Activated T-helper 1 cell treated with anti-CD3 and anti-CD28 coated beads, Interleukin-12 subunit alpha, Interleukin-12 subunit beta, Interleukin-2, Interleukin-4 antibody, amounts not matched to agents 30 ng/mL and 10 ng/mL and 1 ng/mL, durations not matched to agents 14 hours and 24 hours and 36 hours (primary cell): ENCODE measurements at regions not wholly inside any gene's neighbourhood (a gene's known extent, or its start where the extent isn't known, plus 50 kb on each side); places are given as distances from the start of the nearest gene placed in this dataset.

Source experiments
- DNase-seq: peaks from one replicate; pipeline ENCODE4 v3.0.0; 2021; ENCODE audit warnings: low spot score
- H3K27ac Mint-ChIP-seq: one replicate; pipeline ENCODE4 v1.8.0; 2021; ENCODE audit warnings: mild to moderate bottlenecking, mixed read lengths
- H3K27me3 Mint-ChIP-seq: one replicate; pipeline ENCODE4 v1.8.0; 2022; ENCODE audit warnings: mild to moderate bottlenecking, moderate library complexity, mixed read lengths; ENCODE audit not compliant: insufficient read depth
- H3K36me3 Mint-ChIP-seq: one replicate; pipeline ENCODE4 v1.8.0; 2021; ENCODE audit warnings: low read depth, mixed read lengths
- H3K4me1 Mint-ChIP-seq: one replicate; pipeline ENCODE4 v1.8.0; 2021; ENCODE audit warnings: low read depth, mixed read lengths
- H3K4me3 Mint-ChIP-seq: one replicate; pipeline ENCODE4 v1.8.0; 2021; ENCODE audit warnings: mild to moderate bottlenecking, moderate library complexity, mixed read lengths
- H3K9me3 Mint-ChIP-seq: one replicate; pipeline ENCODE4 v1.8.0; 2021; ENCODE audit warnings: mixed read lengths
- intact Hi-C: fragments of 100-400 bp; cut with micrococcal nuclease; formaldehyde crosslinking; loops from one replicate; pipeline ENCODE4 v1.15.1; 2024

DNA sequence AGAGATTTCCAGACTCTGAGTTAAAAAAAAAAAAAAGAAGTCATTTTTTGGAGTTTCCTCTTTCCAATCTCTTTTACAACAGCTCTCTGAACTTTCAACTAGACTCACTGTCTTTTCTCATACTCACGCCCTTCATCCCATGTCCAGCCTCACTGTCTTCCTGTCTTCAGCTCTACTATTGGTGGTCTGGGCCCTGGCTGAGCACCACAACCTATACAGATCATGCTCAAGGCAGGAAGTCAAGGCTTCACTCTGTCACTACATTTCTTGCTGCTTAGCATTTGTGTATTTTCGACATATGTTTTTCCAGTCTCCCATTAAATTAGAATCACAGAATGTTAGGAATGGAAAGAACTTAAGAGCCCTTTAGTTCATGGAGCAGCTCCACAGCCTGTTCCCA, 106.4 kb upstream of the PPP2R5A start:
- H3K4me3 Mint-ChIP-seq = no peak overlapping the region
- H3K9me3 Mint-ChIP-seq = no peaks in the 10 kb centered on the region
- intact Hi-C loops = no loop called here
- peaks cover 7% of the 10 kb centered on the region for H3K36me3 Mint-ChIP-seq
- no peak for DNase-seq
- no peak overlapping the region for H3K27ac Mint-ChIP-seq
- peaks cover 12% of the 10 kb centered on the region for H3K4me1 Mint-ChIP-seq
- H3K27me3 Mint-ChIP-seq = peaks cover 1% of the 10 kb centered on the region

DNA sequence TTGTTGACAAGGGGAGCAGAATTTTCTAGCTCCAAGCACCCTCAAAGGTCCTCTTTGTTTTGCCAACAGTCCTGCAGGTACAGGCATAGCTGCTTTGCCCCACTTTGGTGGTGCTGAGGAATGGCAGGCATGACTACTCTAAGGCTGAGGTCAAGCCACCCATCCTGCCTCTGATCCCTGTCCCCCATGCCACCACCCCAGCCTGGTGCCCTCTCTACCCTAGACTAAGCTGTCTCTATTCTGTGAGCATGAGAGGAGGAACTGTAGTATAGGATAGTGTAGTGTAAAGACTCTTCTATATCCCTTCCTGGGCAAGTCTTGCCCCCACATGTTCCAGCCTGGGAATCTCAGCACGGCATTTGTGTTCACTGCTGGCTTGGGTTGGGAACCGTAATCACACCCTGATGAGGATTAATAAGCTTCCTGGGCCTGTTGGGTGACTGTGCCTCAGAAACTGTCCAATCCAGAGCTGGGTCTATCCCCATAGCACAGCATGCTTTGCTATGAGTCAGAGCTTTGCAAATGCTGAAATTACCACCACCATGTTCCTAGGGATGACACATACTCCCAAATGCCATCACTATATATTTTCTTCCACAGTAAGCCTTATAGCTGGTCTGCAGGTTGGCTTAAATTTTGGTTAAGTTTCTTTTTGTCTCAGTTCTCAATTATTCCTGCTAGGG, 105.7 kb upstream of the PPP2R5A start:
- no peak for DNase-seq
- no peaks in the 10 kb centered on the region for H3K9me3 Mint-ChIP-seq
- peaks cover 1% of the 10 kb centered on the region for H3K27me3 Mint-ChIP-seq
- H3K4me3 Mint-ChIP-seq = no peak overlapping the region
- H3K36me3 Mint-ChIP-seq = peaks cover 7% of the 10 kb centered on the region
- intact Hi-C loops = no loop called here
- no peak overlapping the region for H3K27ac Mint-ChIP-seq
- peaks cover 18% of the 10 kb centered on the region for H3K4me1 Mint-ChIP-seq

DNA sequence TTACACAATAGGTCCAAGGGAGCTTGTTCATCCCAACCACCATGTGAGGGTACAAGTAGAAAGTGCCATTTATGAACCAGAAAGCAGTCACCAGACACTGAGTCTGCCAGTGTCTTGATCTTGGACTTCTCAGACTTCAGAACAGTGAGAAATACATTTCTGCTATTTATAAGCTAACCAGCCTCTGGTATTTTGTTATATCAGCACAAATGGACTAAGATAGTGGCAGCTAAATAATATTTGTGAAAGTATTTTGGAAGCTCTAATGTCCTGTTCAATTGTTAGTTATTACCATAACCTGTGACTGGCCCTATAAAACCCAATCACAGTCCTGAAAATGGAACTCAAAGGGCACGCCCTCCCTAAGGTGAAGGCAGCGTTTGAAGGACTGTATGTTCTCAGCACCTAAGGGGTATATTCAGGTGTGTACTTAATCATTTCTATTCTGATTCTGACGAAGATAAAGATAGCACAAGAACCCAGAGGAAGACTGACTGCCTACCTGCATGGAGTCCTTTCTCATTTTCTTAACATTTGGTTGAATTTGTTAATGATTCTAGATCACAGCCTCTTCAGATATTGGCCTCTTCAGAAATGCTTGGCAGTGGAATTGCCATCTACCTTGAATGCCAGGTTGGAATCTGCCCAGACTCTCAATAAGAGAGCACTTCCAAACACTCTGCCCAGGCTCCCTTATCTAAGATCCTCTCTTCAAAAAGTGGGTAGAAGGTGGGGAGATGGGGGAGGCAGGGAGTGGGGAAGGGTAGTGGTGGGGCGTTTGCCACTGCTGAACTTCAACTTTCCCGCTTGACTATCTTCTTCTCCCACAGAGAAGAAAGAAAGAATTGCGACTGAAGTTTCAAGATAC, 104.0 kb upstream of the PPP2R5A start:
- H3K36me3 Mint-ChIP-seq = peaks cover 8% of the 10 kb centered on the region
- peaks cover 1% of the 10 kb centered on the region for H3K27me3 Mint-ChIP-seq
- no peak for DNase-seq
- H3K9me3 Mint-ChIP-seq = no peaks in the 10 kb centered on the region
- no peak overlapping the region for H3K4me3 Mint-ChIP-seq
- H3K4me1 Mint-ChIP-seq = peaks cover 34% of the 10 kb centered on the region
- intact Hi-C loops = no loop called here
- H3K27ac Mint-ChIP-seq = no peak overlapping the region

DNA sequence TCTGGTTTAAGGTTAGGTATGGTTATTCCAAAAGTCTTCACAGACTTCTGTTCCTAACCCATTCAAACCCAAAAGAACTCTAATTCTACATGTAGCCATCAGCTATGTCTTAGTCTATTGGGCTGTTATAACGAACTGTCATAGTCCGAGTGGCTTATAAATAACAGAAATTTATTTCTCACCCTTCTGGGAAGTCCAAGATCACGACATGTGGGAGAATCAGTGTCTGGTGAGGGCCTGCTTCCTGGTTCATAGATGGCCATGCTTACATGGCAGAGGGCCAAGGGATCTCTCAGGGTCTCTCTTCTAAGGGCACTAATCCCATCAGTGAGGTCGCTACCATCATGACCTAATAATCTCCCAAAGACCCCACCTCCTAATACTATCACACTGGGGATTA, 103.0 kb upstream of the PPP2R5A start:
- Mint-ChIP-seq H3K27ac (no peak overlapping the region), H3K36me3 (peaks cover 8% of the 10 kb centered on the region), H3K9me3 (no peaks in the 10 kb centered on the region), H3K4me3 (no peak overlapping the region), H3K4me1 (peaks cover 43% of the 10 kb centered on the region), H3K27me3 (peaks cover 1% of the 10 kb centered on the region)
- intact Hi-C loops = no loop called here
- no peak for DNase-seq

DNA sequence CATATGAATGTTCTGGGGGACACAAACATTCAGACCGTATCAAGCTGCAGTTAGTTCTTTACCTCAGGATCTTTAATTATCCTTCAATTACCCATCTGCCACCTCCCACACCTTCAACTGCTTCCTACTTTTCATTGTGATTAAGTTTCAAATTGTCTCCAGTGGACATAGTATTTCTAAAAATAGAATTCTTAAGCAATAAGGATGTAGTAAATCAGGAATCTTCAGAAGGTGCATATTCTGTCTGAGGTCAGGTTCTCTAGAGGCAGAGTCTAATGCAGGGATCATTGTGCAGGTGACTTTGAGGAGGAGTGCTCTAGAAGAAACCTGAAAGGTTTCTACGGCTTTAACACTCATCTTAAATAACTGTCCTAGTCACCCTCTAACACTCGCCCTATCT, 102.6 kb upstream of the PPP2R5A start:
- Mint-ChIP-seq H3K27me3 (peaks cover 1% of the 10 kb centered on the region), H3K9me3 (no peaks in the 10 kb centered on the region), H3K4me1 (peaks cover 45% of the 10 kb centered on the region), H3K27ac (no peak overlapping the region), H3K36me3 (peaks cover 8% of the 10 kb centered on the region), H3K4me3 (no peak overlapping the region)
- intact Hi-C loops = no loop called here
- no peak for DNase-seq

DNA sequence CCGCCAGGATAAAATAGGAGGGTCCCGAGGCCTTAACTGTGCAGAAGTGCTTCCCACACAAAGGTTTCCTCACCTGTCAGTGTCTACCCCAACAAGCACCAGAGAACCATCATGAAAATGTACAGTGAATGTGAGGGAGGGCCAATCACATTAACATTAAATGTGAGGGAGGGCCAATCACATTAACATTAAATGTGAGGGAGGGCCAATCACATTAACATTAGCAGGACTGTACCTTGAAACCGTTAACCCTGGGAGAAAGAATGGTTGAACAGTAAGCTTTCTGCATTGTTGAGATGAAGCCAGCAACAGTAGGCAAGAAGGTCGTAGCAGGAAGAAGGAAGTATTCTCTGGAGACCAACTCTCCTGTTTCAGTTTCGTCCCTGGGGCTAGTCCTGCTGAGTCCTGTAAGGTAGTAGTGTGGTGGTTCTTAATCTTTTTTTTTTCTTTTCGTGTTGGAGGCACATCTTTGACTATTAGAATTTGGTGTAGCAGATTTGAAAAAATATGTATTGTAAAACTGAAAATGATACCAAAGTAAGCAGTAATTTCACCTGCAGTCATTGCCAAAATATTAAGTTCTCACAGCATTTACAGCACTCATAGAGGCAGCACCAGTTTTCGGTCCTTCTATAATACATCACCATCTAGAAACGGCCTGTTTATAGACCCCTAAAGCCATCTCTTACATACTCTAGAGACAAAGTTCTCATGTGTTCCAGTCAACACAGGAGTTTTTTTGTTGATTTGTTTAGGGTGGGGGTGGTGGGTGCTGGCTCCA, 98.6 kb upstream of the PPP2R5A start:
- H3K27me3 Mint-ChIP-seq = no peaks in the 10 kb centered on the region
- peak overlapping the region; percentile 88 for H3K27ac Mint-ChIP-seq
- peak overlapping the region; percentile 62 for H3K4me3 Mint-ChIP-seq
- H3K36me3 Mint-ChIP-seq = peaks cover 2% of the 10 kb centered on the region
- H3K9me3 Mint-ChIP-seq = no peaks in the 10 kb centered on the region
- peaks cover 55% of the 10 kb centered on the region for H3K4me1 Mint-ChIP-seq
- peak; percentile 16 for DNase-seq
- intact Hi-C loops = loop anchor here (2.0 kb wide), 1 partner anchor 38 kb away; no protein-coding TSS in a partner anchor

DNA sequence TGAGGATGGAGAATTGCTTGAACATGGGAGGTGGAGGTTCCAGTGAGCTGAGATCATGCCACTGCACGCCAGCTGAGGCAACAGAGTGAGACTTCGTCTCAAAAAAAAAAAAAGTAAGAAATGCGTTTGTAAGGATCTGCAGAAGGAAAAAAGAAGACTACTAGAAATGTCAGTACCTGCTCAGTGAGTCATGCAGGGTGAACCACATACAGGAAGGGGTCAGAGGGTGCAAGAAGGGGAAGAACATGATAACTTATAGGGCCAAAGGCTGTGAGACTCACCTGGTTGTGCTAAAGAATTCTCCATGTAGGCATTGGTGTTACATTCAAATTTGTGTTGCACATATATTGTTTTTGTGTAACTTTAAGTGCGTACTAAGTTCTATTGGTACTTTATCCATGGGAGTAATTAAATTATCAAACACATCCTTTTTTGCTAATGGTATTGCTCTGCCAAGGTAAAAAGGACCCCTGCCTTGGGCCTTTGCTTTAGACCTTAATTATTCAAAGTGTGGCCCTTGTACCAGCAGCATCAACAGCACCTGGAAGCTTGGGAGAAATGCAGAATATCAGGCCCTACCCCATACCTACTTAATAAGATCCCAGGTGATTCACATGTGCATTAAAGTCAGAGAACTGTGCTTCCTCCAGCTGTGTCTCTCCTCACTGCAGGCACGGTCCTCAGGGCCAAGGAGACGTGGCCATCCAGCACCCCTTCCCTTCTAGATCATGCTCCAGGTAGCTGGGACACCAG, 96.4 kb upstream of the PPP2R5A start:
- H3K4me3 Mint-ChIP-seq = peak overlapping the region; percentile 10
- peaks cover 55% of the 10 kb centered on the region for H3K4me1 Mint-ChIP-seq
- H3K9me3 Mint-ChIP-seq = no peaks in the 10 kb centered on the region
- intact Hi-C loops = loop anchor here (2.0 kb wide), 2 partner anchors 26 to 30 kb away; no protein-coding TSS in a partner anchor
- H3K27me3 Mint-ChIP-seq = peaks cover 4% of the 10 kb centered on the region
- DNase-seq = peak; percentile 49
- peaks cover 2% of the 10 kb centered on the region for H3K36me3 Mint-ChIP-seq
- peak overlapping the region; percentile 59 for H3K27ac Mint-ChIP-seq

DNA sequence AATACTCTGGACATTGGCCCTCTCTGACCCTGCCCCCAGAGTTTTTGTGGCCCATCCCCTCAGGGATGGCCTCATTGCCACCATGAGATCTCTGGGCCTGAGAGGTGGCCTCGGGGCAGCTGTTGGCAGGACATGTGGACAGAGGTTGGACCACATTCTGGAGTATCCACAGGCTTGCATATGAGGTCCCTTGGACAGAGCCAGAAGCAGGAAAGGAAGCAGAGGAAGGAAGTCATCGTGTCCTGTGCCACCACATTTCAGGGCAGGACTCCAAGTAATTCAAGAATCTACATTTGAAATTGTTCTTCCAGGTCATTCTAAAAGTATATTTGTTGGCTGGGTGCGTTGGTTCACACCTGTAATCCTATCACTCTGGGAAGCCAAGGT, 95.9 kb upstream of the PPP2R5A start:
- H3K27me3 Mint-ChIP-seq = peaks cover 4% of the 10 kb centered on the region
- no peak overlapping the region for H3K4me3 Mint-ChIP-seq
- peaks cover 2% of the 10 kb centered on the region for H3K36me3 Mint-ChIP-seq
- no peak for DNase-seq
- H3K9me3 Mint-ChIP-seq = peaks cover under 1% of the 10 kb centered on the region
- intact Hi-C loops = loop anchor here (2.0 kb wide), 2 partner anchors 27 to 29 kb away; no protein-coding TSS in a partner anchor
- H3K4me1 Mint-ChIP-seq = peaks cover 50% of the 10 kb centered on the region
- no peak overlapping the region for H3K27ac Mint-ChIP-seq

DNA sequence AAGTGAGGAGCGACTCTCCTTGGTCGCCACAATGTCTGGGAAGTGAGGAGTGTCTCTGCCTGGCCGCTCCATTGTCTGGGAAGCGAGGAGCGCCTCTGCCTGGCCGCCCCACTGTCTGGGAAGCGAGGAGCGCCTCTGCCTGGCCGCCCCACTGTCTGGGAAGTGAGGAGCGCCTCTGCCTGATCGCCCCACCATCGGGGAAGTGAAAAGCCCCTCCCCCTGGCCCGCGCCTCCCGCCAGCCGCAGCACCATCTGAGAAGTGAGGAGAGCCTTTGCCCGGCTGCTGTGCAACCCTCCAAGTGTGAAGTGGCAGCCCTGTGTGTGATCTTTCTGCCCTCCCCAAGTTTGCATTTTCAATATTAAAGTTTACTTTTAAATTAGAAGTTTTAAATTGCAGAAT, 95.0 kb upstream of the PPP2R5A start:
- no peak for DNase-seq
- peaks cover 43% of the 10 kb centered on the region for H3K4me1 Mint-ChIP-seq
- H3K36me3 Mint-ChIP-seq = peaks cover 7% of the 10 kb centered on the region
- H3K9me3 Mint-ChIP-seq = peaks cover 8% of the 10 kb centered on the region
- intact Hi-C loops = no loop called here
- peaks cover 8% of the 10 kb centered on the region for H3K27me3 Mint-ChIP-seq
- H3K4me3 Mint-ChIP-seq = no peak overlapping the region
- H3K27ac Mint-ChIP-seq = no peak overlapping the region

DNA sequence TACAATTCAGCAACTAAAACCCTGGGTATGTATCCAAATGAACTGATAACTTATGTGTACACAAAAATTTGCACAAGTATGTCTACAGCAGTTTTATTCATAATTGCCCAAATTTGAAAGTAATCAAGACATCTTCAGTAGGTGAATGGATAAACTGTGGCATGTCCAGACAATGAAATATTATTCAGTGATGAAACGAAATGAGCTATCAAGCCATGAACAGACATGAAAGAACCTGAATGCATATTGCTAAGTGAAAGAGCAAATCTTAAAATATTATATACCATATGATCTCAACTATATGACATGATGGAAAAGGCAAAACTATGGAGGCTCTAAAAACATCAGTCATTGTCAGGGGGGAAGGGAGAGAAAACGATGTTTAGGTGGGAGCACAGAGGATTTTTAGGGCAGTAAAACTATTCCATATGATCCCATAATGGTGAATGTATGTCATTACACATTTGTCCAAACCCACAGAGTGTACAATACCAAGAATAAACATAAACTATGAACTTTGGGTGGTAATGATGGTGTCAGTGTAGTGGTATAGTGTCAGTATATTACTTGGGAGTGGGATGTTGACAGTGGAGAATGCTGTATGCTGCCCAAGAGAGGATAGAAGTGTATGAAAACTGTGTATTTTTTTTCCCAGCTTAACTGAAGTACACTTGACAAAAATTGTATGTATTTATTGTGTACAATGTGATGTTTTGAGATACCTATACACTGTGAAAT, 92.8 kb upstream of the PPP2R5A start:
- H3K36me3 Mint-ChIP-seq = peaks cover 9% of the 10 kb centered on the region
- H3K27me3 Mint-ChIP-seq = peaks cover 8% of the 10 kb centered on the region
- H3K9me3 Mint-ChIP-seq = peaks cover 8% of the 10 kb centered on the region
- H3K4me1 Mint-ChIP-seq = peaks cover 21% of the 10 kb centered on the region
- no peak for DNase-seq
- intact Hi-C loops = no loop called here
- H3K27ac Mint-ChIP-seq = no peak overlapping the region
- H3K4me3 Mint-ChIP-seq = no peak overlapping the region

DNA sequence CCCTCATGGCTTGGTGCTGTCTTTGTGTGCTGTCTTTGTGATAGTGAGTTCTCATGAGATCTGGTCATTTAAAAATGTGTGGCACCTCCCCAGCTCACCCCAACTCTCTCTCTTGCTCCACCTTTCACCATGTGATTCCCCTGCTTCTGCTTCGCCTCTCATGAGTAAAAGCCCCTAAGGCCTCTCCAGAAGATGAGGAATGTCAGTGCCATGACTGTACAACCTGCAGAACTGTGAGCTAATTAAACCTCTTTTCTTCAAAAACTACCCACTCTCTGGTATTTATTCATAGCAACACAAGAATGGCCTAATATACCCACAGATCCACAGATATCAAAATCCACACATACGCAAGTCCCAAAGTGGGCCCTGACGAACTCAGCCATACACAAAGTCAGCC, 88.9 kb upstream of the PPP2R5A start:
- intact Hi-C loops = no loop called here
- Mint-ChIP-seq H3K4me1 (peaks cover 6% of the 10 kb centered on the region), H3K27me3 (peaks cover 8% of the 10 kb centered on the region), H3K36me3 (peaks cover 9% of the 10 kb centered on the region), H3K4me3 (no peak overlapping the region), H3K9me3 (peaks cover 12% of the 10 kb centered on the region), H3K27ac (no peak overlapping the region)
- no peak for DNase-seq

DNA sequence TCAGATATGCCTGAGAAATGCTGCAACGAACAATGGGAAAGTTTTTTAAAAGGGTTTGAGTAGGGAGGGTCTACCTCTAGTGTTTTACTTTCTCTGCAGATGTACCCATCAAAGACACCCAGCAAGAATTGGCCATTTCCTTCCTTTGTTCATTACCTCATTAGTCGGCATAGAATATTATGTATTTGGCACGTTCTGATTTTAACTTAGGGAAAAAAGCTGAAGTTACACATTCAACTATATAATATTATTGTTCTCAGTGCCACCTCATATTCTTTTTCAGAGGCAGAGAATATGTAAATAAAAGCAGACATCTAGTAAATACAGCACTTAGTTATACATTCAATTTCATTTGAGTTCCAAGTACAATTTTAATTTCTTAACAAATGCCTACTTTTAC, 83.7 kb upstream of the PPP2R5A start:
- Mint-ChIP-seq H3K4me3 (no peak overlapping the region), H3K27me3 (peaks cover 3% of the 10 kb centered on the region), H3K27ac (no peak overlapping the region), H3K36me3 (no peaks in the 10 kb centered on the region), H3K4me1 (peaks cover 7% of the 10 kb centered on the region), H3K9me3 (peaks cover 5% of the 10 kb centered on the region)
- no peak for DNase-seq
- intact Hi-C loops = no loop called here
